HT-29 (cell line): ENCODE measurements at regions not wholly inside any gene's neighbourhood (a gene's known extent, or its start where the extent isn't known, plus 50 kb on each side); places are given as distances from the start of the nearest gene placed in this dataset.
"Not testable (repeated sequence)": the region's sequence is repeated elsewhere in the genome, so short reads cannot be mapped to it uniquely, and the experiment has no call there.

Source experiments
- DNase-seq: peaks from one replicate; pipeline ENCODE4 v3.0.0-alpha.2; 2015; ENCODE audit warnings: low spot score

DNA sequence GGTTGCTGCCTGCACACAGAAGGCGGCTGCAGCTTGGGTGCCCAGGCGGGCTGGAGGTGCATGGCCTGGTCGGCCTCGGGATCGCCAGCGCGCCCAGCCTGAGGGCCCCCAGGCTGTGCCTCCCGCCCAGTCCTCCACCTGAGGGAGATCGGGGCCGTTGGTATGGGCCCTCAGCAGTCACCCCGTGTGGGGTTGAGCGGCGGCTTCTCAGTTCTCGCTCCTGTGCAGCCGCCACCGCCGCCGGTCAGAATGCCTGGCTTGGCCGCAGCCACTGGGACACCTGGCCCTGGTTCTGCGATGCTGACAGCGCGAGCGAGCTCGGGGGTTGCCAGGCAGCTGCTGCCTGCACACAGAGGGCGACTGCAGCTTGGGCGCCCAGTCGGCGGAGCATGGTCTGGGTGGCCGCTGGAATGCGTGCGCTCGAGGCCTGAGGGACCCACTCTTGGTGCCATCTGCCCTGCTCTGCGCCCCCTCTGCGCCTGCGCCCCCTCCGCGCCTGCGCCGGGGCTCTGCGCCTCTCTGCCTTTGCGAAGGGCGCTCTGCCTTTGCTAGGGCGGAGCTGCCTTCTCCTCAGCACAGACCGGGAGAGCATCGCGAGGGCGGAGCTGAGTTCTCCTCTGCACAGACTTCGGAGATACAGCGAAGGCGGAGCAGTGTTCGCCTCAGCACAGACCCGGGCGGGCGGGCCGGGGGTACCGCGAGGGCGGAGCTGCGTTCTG is 84.6 kb upstream of the ZNG1F start:
- DNase-seq = not testable (repeated sequence)

GRCh38 chr9:41272879-41273548 is 83.9 kb upstream of the ZNG1F start:
- not testable (repeated sequence) for DNase-seq

- DNase-seq = not testable (repeated sequence)
Observed at GRCh38 chr9:41270992-41271391, 81.9 kb upstream of the ZNG1F start.

DNA sequence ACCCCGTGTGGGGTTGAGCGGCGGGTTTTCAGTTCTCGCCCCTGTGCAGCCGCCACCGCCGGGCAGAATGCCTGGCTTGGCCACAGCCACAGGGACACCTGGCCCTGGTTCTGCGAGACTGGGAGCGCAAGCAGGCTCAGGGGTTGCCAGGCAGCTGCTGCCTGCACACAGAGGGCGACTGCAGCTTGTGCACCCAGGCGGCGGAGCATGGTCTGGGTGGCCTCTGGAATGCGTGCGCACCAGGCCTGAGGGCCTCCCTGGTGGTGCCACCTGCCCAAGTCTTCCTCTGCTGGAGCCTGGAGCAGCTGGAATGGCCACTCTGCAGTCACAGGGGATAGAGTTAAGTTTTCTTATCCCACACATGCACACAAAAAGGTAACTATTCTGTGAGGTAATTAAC is 80.4 kb upstream of the ZNG1F start:
- not testable (repeated sequence) for DNase-seq

DNA sequence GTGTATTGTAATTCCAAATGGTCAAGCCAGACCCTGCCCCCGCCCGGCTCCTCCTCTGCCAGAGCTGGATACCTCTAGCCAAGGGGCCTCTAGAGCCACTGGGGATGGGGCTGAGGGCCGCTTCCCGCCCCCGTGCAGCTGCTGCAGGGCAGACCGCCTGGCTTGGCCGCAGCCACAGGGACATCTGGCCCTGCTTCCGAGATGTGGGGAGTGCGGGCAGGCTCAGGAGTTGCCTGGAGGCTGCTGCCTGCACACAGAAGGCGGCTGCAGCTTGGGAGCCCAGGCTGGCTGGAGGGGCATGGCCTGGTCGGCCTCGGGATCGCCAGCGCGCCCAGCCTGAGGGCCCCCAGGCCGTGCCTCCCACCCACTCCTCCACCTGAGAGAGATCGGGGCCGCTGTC is 79.9 kb upstream of the ZNG1F start:
- DNase-seq = not testable (repeated sequence)

GRCh38 chr9:41266602-41267001 is 77.5 kb upstream of the ZNG1F start:
- DNase-seq = not testable (repeated sequence)

- not testable (repeated sequence) for DNase-seq
Observed at GRCh38 chr9:41266000-41266399, 76.9 kb upstream of the ZNG1F start.

GRCh38 chr9:41251973-41252372 is 62.9 kb upstream of the ZNG1F start:
- DNase-seq = not testable (repeated sequence)

DNA sequence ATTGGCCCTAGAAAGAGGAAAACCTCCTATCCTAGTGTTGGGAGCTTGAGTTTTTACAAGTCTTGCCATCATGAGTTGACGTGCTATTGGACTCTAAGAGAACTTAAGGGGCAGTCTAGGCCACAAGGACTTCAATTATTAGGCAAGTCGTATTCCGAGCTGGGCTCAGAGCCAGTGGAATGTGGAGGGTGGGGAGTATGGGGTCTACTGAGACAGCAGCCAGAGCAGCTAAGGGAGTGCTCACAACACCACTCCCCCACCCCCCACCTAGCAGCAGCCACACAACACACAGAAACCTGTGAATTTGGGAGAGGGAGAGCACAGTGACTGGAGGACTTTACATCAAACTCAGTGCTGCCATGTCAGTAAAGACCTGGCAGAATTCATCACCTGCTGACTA is 62.0 kb upstream of the ZNG1F start:
- DNase-seq = not testable (repeated sequence)

- not testable (repeated sequence) for DNase-seq
Observed at GRCh38 chr9:41246702-41247101, 57.6 kb upstream of the ZNG1F start.
